ENCODE measurements at regions not wholly inside any gene's neighbourhood (a gene's known extent, or its start where the extent isn't known, plus 50 kb on each side); places are given as distances from the start of the nearest gene placed in this dataset.

DNA sequence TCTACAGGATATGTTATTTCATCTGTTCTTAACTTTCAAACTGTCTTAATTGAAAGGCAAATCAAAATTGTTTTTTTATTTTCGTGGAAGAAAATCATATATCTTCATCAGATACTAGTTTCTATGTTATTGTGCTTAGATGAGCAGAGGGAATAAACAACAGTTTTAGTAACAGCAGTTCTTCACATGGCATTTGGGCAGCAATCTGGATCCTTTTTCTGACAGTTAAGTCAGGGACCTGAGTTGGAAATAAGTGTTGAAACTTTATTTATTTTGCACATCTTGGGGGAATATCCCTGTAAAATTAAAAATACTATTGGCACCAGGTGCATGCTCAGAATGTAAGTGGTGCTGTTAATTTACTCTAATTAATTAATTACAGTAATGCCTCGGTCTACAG lies 296.3 kb downstream of the GPAM start:
- H3K9me3 ChIP-seq (ENCODE audit: control insufficient read depth, insufficient read depth, low read length), result no peaks in the 10 kb centered on the region
- H3K36me3 ChIP-seq (ENCODE audit: control insufficient read depth, insufficient read depth, low read length), result no peaks in the 10 kb centered on the region
- H3K4me3 ChIP-seq (ENCODE audit: low read depth, low read length), result no peak overlapping the region
- H3K27me3 ChIP-seq (ENCODE audit: control insufficient read depth, insufficient read depth, low read length), result no peaks in the 10 kb centered on the region
- no peak overlapping the region for H3K9ac ChIP-seq (ENCODE audit: low read depth, low read length)
- H3K4me1 ChIP-seq (ENCODE audit: control insufficient read depth, insufficient read depth, low read length), result no peaks in the 10 kb centered on the region

DNA sequence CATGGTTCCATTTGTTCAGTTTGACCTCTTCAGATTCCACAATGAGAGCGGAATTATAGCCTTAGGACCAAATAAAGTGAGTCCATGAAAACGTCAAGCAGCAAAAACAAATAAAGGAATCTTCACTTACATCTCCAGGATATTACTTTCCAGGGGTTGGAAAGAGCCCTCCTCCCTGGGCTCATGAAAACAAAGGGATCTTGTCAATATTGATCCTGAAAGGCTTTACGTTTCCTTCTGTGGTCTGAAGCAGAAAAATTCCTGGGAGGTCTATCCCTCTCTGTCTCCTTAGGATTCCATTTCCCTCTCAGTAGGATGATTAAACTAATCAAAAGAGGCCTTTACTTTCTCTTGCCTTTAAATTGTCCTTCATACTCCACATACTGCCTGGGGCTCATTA lies 293.5 kb downstream of the GPAM start:
- no peaks in the 10 kb centered on the region for H3K4me1 ChIP-seq (ENCODE audit: control insufficient read depth, insufficient read depth, low read length)
- H3K27me3 ChIP-seq (ENCODE audit: control insufficient read depth, insufficient read depth, low read length), result no peaks in the 10 kb centered on the region
- no peaks in the 10 kb centered on the region for H3K9me3 ChIP-seq (ENCODE audit: control insufficient read depth, insufficient read depth, low read length)
- no peak overlapping the region for H3K9ac ChIP-seq (ENCODE audit: low read depth, low read length)
- no peak overlapping the region for H3K4me3 ChIP-seq (ENCODE audit: low read depth, low read length)
- H3K36me3 ChIP-seq (ENCODE audit: control insufficient read depth, insufficient read depth, low read length), result no peaks in the 10 kb centered on the region

DNA sequence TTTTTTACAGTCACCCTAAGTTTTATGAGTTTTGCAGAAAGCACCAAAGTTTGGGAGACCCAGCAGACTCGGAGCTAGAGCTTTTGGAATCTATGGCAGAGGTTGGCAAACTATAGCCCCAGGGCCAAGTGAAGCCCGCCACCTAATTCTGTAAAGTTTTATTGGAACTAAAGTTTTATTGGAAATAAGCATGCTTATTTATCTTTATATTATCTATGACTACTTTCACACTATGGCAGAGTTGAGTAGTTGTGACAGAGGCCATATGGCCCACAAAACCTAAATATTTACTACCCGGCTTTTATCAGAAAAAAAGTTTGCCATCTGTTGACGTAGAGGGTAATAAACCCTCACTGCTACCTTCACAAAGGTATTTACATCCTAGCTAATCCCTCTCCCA lies 267.6 kb downstream of the GPAM start:
- H3K36me3 ChIP-seq (ENCODE audit: control insufficient read depth, insufficient read depth, low read length), result no peaks in the 10 kb centered on the region
- no peak overlapping the region for H3K4me3 ChIP-seq (ENCODE audit: low read depth, low read length)
- H3K9me3 ChIP-seq (ENCODE audit: control insufficient read depth, insufficient read depth, low read length), result no peaks in the 10 kb centered on the region
- H3K4me1 ChIP-seq (ENCODE audit: control insufficient read depth, insufficient read depth, low read length), result no peaks in the 10 kb centered on the region
- H3K27me3 ChIP-seq (ENCODE audit: control insufficient read depth, insufficient read depth, low read length), result no peaks in the 10 kb centered on the region
- no peak overlapping the region for H3K9ac ChIP-seq (ENCODE audit: low read depth, low read length)

DNA sequence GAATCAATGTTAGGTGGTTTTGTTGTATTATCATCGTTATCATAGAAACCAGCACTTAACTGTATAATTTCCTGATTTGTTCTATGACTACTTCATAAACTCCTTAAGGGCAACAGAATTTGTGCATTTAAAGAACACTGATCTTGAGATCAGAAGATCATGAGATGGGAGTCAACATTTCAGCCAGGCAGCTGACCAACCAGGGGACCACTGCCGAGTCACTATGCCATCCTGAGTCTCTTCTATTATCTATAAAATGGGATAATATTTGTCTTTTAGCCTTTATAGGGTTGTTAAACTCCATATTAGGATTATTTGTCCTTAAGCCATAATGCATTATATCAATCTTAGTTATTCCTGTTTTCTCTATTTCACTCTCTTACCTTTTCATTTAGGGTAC lies 261.7 kb downstream of the GPAM start:
- no peak overlapping the region for H3K9ac ChIP-seq (ENCODE audit: low read depth, low read length)
- H3K36me3 ChIP-seq (ENCODE audit: control insufficient read depth, insufficient read depth, low read length), result no peaks in the 10 kb centered on the region
- no peak overlapping the region for H3K4me3 ChIP-seq (ENCODE audit: low read depth, low read length)
- no peaks in the 10 kb centered on the region for H3K27me3 ChIP-seq (ENCODE audit: control insufficient read depth, insufficient read depth, low read length)
- H3K9me3 ChIP-seq (ENCODE audit: control insufficient read depth, insufficient read depth, low read length), result no peaks in the 10 kb centered on the region
- no peaks in the 10 kb centered on the region for H3K4me1 ChIP-seq (ENCODE audit: control insufficient read depth, insufficient read depth, low read length)

DNA sequence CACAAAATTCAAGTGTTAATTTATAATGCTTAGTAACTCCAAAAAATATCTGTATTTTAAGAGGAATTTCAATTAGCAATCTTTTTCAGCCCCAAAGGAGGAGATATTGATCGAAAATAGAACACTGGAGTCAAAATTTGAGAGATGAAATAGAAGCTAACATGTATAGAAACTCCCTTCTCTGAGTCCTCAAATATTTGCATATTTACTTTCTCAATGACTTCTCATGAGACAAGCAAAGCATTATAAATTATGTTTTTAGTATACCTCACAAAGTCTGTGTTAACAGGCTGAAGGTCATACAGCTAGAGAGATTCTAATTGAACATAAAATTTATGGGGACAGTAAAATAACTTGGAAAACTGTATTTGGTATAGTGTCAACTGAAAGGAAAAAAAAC lies 260.5 kb downstream of the GPAM start:
- H3K9me3 ChIP-seq (ENCODE audit: control insufficient read depth, insufficient read depth, low read length), result no peaks in the 10 kb centered on the region
- no peak overlapping the region for H3K4me3 ChIP-seq (ENCODE audit: low read depth, low read length)
- no peak overlapping the region for H3K9ac ChIP-seq (ENCODE audit: low read depth, low read length)
- no peaks in the 10 kb centered on the region for H3K36me3 ChIP-seq (ENCODE audit: control insufficient read depth, insufficient read depth, low read length)
- H3K27me3 ChIP-seq (ENCODE audit: control insufficient read depth, insufficient read depth, low read length), result no peaks in the 10 kb centered on the region
- H3K4me1 ChIP-seq (ENCODE audit: control insufficient read depth, insufficient read depth, low read length), result no peaks in the 10 kb centered on the region

DNA sequence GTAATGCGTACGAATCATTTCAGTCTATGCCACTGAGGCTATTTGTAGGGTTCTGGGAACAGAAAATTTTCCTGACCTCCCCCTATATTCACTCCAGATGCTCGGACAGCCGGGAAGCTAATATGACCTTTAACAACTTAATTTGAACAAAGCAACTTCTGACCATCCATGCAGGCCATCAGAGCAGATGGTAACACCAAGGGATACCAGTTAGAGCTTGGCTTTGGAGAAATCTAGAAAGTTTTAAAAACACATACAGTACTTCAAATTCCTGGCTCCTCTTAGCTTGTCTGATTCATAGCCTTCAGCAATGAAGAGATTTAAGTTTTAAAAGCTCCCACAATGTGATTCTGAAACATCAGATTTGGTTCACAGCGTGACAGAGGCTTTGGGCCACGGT lies 257.3 kb downstream of the GPAM start:
- Histone ChIP-seq H3K9ac (ENCODE audit: low read depth, low read length) (no peak overlapping the region), H3K9me3 (ENCODE audit: control insufficient read depth, insufficient read depth, low read length) (no peaks in the 10 kb centered on the region), H3K4me3 (ENCODE audit: low read depth, low read length) (no peak overlapping the region), H3K4me1 (ENCODE audit: control insufficient read depth, insufficient read depth, low read length) (no peaks in the 10 kb centered on the region), H3K27me3 (ENCODE audit: control insufficient read depth, insufficient read depth, low read length) (no peaks in the 10 kb centered on the region), H3K36me3 (ENCODE audit: control insufficient read depth, insufficient read depth, low read length) (no peaks in the 10 kb centered on the region)

DNA sequence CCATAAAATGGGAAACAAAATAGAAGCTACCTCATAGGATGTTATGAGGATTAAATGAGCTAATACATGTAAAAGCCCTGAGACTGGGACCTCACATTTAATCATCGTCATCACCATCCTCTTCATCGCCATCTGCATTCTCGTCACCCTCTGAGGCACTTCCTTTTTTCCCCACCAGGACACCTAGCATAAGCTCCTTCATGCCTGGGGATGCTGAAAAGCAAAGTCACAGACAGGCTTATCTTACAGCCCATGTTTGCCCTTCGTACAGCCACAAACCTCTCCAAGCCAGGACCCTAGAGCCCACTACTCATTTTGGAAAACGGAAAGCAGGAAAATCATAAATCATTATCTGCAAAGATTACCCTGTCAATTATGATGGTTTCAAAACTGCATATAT lies 249.6 kb downstream of the GPAM start:
- H3K4me1 ChIP-seq (ENCODE audit: control insufficient read depth, insufficient read depth, low read length), result no peaks in the 10 kb centered on the region
- no peaks in the 10 kb centered on the region for H3K27me3 ChIP-seq (ENCODE audit: control insufficient read depth, insufficient read depth, low read length)
- H3K9ac ChIP-seq (ENCODE audit: low read depth, low read length), result no peak overlapping the region
- H3K9me3 ChIP-seq (ENCODE audit: control insufficient read depth, insufficient read depth, low read length), result no peaks in the 10 kb centered on the region
- H3K4me3 ChIP-seq (ENCODE audit: low read depth, low read length), result no peak overlapping the region
- no peaks in the 10 kb centered on the region for H3K36me3 ChIP-seq (ENCODE audit: control insufficient read depth, insufficient read depth, low read length)

DNA sequence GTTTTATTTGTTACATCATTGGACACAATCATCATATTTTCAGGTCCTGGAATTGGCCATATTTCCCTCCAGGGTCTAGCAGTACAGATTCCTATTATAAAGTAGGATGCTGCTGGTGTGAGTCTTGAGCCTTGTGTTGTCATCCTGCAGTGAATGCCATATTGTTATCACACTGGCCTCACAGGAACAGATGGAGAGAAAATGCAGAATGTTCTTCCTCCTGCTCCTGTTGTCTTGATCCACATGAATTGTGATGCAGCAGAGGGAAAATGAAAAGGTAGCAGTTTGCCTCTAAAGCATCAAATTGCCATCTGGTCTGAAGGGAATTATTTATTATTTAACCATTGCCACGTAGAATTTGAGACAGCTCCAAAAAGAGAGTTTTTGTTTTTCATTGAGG lies 248.6 kb downstream of the GPAM start:
- H3K4me1 ChIP-seq (ENCODE audit: control insufficient read depth, insufficient read depth, low read length), result no peaks in the 10 kb centered on the region

DNA sequence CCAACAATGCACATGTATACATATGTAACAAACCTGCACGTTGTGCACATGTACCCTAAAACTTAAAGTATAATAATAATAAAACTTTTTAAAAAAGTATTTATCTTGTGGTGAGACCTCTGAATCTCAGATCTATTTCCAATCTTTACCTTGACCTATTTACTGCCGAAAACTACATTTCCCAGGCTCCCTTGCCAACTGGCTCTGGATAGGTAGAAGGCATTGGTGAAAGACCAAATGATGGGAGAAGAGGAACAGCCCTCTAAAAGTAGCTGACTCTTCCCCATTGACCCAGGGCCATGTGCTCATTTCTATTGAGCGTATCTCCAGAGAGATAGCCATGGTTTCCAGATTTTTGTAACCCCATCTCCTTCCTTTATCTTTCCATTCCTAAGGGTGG lies 247.4 kb downstream of the GPAM start:
- no peak overlapping the region for H3K9ac ChIP-seq (ENCODE audit: low read depth, low read length)

More for the DNA sequence above, 248.6 kb downstream of the GPAM start:
- no peaks in the 10 kb centered on the region for H3K9me3 ChIP-seq (ENCODE audit: control insufficient read depth, insufficient read depth, low read length)
- no peak overlapping the region for H3K4me3 ChIP-seq (ENCODE audit: low read depth, low read length)
- no peaks in the 10 kb centered on the region for H3K27me3 ChIP-seq (ENCODE audit: control insufficient read depth, insufficient read depth, low read length)
- H3K9ac ChIP-seq (ENCODE audit: low read depth, low read length), result no peak overlapping the region
- H3K36me3 ChIP-seq (ENCODE audit: control insufficient read depth, insufficient read depth, low read length), result no peaks in the 10 kb centered on the region

DNA sequence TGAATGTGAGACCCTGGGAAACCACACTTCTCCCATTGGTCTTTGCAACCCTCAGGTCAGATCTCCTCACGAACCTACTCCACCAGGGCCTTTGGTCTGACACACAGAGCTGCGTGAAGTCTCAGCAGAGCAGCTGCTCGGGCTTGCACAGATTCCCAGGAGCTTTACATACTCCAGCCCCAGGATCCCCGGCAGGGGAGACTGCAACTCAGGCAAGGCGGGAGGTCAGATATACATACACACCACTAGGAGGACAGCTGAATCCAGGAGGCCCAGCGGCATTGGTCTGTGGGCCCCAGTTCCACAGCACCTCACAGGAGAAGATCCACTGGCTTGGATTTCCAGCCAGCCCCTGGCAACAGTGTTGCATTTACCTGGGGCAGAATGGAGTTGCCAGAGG lies 239.2 kb downstream of the GPAM start:
- H3K36me3 ChIP-seq (ENCODE audit: control insufficient read depth, insufficient read depth, low read length), result no peaks in the 10 kb centered on the region
- no peaks in the 10 kb centered on the region for H3K4me1 ChIP-seq (ENCODE audit: control insufficient read depth, insufficient read depth, low read length)
- H3K4me3 ChIP-seq (ENCODE audit: low read depth, low read length), result no peak overlapping the region
- H3K27me3 ChIP-seq (ENCODE audit: control insufficient read depth, insufficient read depth, low read length), result no peaks in the 10 kb centered on the region
- no peak overlapping the region for H3K9ac ChIP-seq (ENCODE audit: low read depth, low read length)
- no peaks in the 10 kb centered on the region for H3K9me3 ChIP-seq (ENCODE audit: control insufficient read depth, insufficient read depth, low read length)

More for the DNA sequence above, 247.4 kb downstream of the GPAM start:
- no peaks in the 10 kb centered on the region for H3K36me3 ChIP-seq (ENCODE audit: control insufficient read depth, insufficient read depth, low read length)
- H3K4me3 ChIP-seq (ENCODE audit: low read depth, low read length), result no peak overlapping the region
- no peaks in the 10 kb centered on the region for H3K9me3 ChIP-seq (ENCODE audit: control insufficient read depth, insufficient read depth, low read length)
- H3K4me1 ChIP-seq (ENCODE audit: control insufficient read depth, insufficient read depth, low read length), result no peaks in the 10 kb centered on the region
- no peaks in the 10 kb centered on the region for H3K27me3 ChIP-seq (ENCODE audit: control insufficient read depth, insufficient read depth, low read length)

DNA sequence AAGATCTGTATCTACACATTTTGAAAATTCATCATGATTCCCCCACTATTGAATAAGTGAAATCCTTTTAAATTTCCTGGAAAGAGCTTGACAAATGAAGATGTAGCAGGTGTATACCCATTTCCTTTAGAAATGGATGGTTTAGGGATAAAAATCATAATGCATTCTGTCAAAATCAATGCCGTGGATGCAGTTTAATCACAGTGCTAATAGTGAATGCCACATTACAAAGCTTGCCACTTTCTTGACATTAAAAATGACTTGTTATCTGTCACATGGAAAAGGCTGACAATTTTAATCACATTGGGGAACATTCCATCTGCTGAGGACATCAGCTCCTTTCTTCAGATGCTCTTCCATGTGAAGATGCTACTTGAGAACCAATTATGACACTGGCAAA lies 229.6 kb downstream of the GPAM start:
- Histone ChIP-seq H3K27me3 (ENCODE audit: control insufficient read depth, insufficient read depth, low read length) (no peaks in the 10 kb centered on the region), H3K4me3 (ENCODE audit: low read depth, low read length) (no peak overlapping the region), H3K9ac (ENCODE audit: low read depth, low read length) (no peak overlapping the region), H3K9me3 (ENCODE audit: control insufficient read depth, insufficient read depth, low read length) (no peaks in the 10 kb centered on the region), H3K4me1 (ENCODE audit: control insufficient read depth, insufficient read depth, low read length) (no peaks in the 10 kb centered on the region), H3K36me3 (ENCODE audit: control insufficient read depth, insufficient read depth, low read length) (no peaks in the 10 kb centered on the region)

DNA sequence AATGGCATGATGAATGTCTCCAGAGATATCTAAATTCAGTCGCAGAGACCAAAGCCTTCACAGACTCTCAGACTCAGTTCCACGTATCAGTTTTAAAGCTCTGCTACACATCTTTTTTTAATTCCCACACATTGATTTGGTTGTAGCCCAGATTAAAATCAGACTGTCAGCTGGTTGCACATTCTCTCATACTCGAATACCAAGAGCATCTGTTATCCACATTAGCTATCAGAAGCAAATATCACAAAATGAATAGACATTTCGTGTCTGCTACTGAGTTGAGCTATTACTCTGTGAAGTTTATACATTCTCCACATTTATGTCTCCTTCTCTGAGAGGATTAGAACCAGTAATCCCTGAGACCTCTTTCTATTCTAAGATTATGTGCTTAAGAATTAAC lies 229.2 kb downstream of the GPAM start:
- no peaks in the 10 kb centered on the region for H3K4me1 ChIP-seq (ENCODE audit: control insufficient read depth, insufficient read depth, low read length)
- H3K9me3 ChIP-seq (ENCODE audit: control insufficient read depth, insufficient read depth, low read length), result no peaks in the 10 kb centered on the region
- no peaks in the 10 kb centered on the region for H3K27me3 ChIP-seq (ENCODE audit: control insufficient read depth, insufficient read depth, low read length)
- no peak overlapping the region for H3K9ac ChIP-seq (ENCODE audit: low read depth, low read length)
- H3K36me3 ChIP-seq (ENCODE audit: control insufficient read depth, insufficient read depth, low read length), result no peaks in the 10 kb centered on the region
- no peak overlapping the region for H3K4me3 ChIP-seq (ENCODE audit: low read depth, low read length)

DNA sequence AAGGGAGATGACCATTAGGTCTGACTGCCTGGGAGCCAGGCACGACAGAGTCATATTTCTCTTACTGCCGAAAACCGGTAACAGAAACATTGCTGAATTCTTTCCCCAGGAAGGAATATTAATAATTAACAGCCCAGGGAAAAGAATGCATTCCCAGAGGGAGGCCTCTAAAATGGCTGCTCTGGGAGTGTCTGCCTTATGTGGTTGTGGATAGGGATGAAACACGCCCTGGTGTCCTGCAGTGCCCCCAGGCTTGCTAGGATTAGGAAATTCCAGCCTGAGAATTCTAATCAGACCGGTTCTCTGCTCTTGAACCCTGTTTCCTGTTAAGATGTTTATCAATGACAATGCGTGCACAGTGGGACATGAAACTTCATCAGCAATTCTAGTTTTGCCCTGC lies 226.7 kb downstream of the GPAM start:
- Histone ChIP-seq H3K36me3 (ENCODE audit: control insufficient read depth, insufficient read depth, low read length) (no peaks in the 10 kb centered on the region), H3K4me3 (ENCODE audit: low read depth, low read length) (no peak overlapping the region), H3K27me3 (ENCODE audit: control insufficient read depth, insufficient read depth, low read length) (no peaks in the 10 kb centered on the region), H3K9ac (ENCODE audit: low read depth, low read length) (no peak overlapping the region), H3K4me1 (ENCODE audit: control insufficient read depth, insufficient read depth, low read length) (no peaks in the 10 kb centered on the region), H3K9me3 (ENCODE audit: control insufficient read depth, insufficient read depth, low read length) (no peaks in the 10 kb centered on the region)

All from iPS-15b (cell line).